ENCODE measurements at regions not wholly inside any gene's neighbourhood (a gene's known extent, or its start where the extent isn't known, plus 50 kb on each side); places are given as distances from the start of the nearest gene placed in this dataset.

GRCh38 chr4:101724093-101724492 is 66.4 kb upstream of the BANK1 start:
- TF ChIP-seq KLF16 (CRISPR knock-in tag; IDR thresholded peaks at IDR 0.05) (no peak), TBP (CRISPR knock-in tag; IDR thresholded peaks at IDR 0.05) (no peak), ELF1 (CRISPR knock-in tag; IDR thresholded peaks at IDR 0.05) (no peak), SIN3A (IDR thresholded peaks at IDR 0.05; ENCODE audit: borderline replicate concordance, low read depth, low read length) (no peak), CTCF (CRISPR knock-in tag; IDR thresholded peaks at IDR 0.05) (no peak), RFX5 (IDR thresholded peaks at IDR 0.05; ENCODE audit: low read depth, low read length) (no peak)
